Activated naive CD8-positive, alpha-beta T cell treated with anti-CD3 and anti-CD28 coated beads, Interleukin-2, amount 10 ng/mL, durations not matched to agents 7 days and 5 days (primary cell): ENCODE measurements at regions not wholly inside any gene's neighbourhood (a gene's known extent, or its start where the extent isn't known, plus 50 kb on each side); places are given as distances from the start of the nearest gene placed in this dataset.

Experiments used
- ATAC-seq: fragments of 150-1000 bp; cut with Tn5 transposase; one replicate; pipeline ENCODE4 v1.10.0; 2021; ENCODE audit warnings: low read depth, moderate library complexity
- POLR2A ChIA-PET: fragments of 350-600 bp; sonication (Branson Sonifier 250); formaldehyde crosslinking; loops from one replicate; lab custom pipeline; 2021; ENCODE audit warnings: antibody characterized with exemption; lab: Charles Lee
- DNase-seq: peaks from one replicate; pipeline ENCODE4 v3.0.0; 2021
- H3K27ac Mint-ChIP-seq: one replicate; pipeline ENCODE4 v1.8.0; 2022; ENCODE audit warnings: mild to moderate bottlenecking, mixed read lengths
- H3K27me3 Mint-ChIP-seq: one replicate; pipeline ENCODE4 v1.8.0; 2022; ENCODE audit warnings: mild to moderate bottlenecking, moderate library complexity, mixed read lengths
- H3K36me3 Mint-ChIP-seq: one replicate; pipeline ENCODE4 v1.8.0; 2021; ENCODE audit warnings: mild to moderate bottlenecking, mixed read lengths
- H3K4me1 Mint-ChIP-seq: one replicate; pipeline ENCODE4 v1.8.0; 2021; ENCODE audit warnings: mixed read lengths
- H3K4me3 Mint-ChIP-seq: one replicate; pipeline ENCODE4 v1.8.0; 2022; ENCODE audit warnings: mild to moderate bottlenecking, moderate library complexity, mixed read lengths
- H3K9me3 Mint-ChIP-seq: one replicate; pipeline ENCODE4 v1.8.0; 2021; ENCODE audit warnings: mixed read lengths

DNA sequence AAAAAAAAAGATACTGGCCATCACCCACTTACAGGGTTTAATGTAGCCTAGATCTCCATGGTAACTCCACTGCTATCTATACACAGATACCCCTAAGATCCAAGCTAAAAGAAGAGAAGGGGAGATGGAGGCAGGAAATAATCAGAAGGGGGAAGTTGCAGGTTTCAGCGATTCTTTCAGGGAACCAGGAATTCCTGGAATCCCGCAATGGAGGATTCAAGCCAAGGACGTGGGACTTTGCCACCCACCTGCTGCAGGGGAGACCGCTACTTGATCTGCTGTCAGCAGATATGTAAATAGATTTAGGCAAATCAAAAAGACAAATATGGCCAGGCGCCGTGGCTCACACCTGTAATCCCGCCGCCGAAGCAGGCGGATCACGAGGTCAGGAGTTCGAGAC lies 121.1 kb downstream of the AIPL1 start:
- Mint-ChIP-seq H3K4me3 (no peak overlapping the region), H3K9me3 (peaks cover 1% of the 10 kb centered on the region), H3K4me1 (no peaks in the 10 kb centered on the region), H3K27me3 (peaks cover 11% of the 10 kb centered on the region), H3K27ac (no peak overlapping the region), H3K36me3 (peaks cover 1% of the 10 kb centered on the region)
- no peak for ATAC-seq
- POLR2A ChIA-PET = no interaction called here
- DNase-seq = no peak

GRCh38 chr17:6306820-6307219 lies 128.1 kb downstream of the AIPL1 start:
- no peaks in the 10 kb centered on the region for H3K4me1 Mint-ChIP-seq
- no peak overlapping the region for H3K27ac Mint-ChIP-seq
- H3K9me3 Mint-ChIP-seq = no peaks in the 10 kb centered on the region
- no peak overlapping the region for H3K4me3 Mint-ChIP-seq
- H3K27me3 Mint-ChIP-seq = peaks cover 3% of the 10 kb centered on the region
- ATAC-seq = no peak
- POLR2A ChIA-PET = no interaction called here
- no peak for DNase-seq
- H3K36me3 Mint-ChIP-seq = peaks cover 1% of the 10 kb centered on the region

DNA sequence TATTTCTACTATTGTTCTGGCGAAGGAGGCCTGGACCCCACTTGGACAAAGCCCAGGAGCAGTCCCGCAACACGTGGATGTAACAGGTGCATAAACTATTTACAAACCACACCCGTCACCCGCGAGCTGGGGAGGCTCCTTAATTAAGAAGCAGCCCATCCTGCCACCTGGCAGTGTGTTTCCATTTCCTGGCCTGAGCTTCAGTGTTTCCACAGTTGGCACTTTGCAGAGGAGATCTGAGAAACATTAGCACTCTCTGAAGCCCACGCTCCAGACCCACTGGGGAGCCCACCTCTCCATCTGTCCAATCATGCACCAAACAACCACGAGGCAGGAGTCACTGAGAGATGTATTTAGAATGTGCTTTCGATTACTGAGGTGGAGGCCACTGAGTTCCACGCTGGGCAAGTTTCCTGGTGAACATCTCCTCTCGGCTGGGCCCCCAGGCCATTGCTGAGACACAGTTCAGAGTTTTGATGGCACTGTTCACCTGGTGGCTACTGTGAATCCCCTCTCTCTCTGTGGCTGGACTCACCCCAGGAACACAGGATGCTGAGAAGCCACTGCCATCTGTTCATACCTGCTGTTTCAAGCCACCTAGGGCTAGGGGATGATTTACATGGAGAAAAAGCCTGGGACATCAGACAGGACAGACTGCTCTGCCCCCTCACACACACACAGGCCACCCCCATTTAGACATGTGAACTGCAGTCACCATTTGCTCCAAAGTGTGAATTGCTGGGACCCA lies 129.1 kb downstream of the AIPL1 start:
- DNase-seq (no peak), ATAC-seq (no peak)
- Mint-ChIP-seq H3K4me1 (no peaks in the 10 kb centered on the region), H3K36me3 (peaks cover 1% of the 10 kb centered on the region), H3K27me3 (peaks cover 3% of the 10 kb centered on the region), H3K27ac (no peak overlapping the region), H3K4me3 (no peak overlapping the region), H3K9me3 (no peaks in the 10 kb centered on the region)
- POLR2A ChIA-PET = no interaction called here

- no peaks in the 10 kb centered on the region for H3K36me3 Mint-ChIP-seq
- POLR2A ChIA-PET = no interaction called here
- DNase-seq = no peak
- no peak overlapping the region for H3K27ac Mint-ChIP-seq
- no peaks in the 10 kb centered on the region for H3K4me1 Mint-ChIP-seq
- H3K4me3 Mint-ChIP-seq = no peak overlapping the region
- peaks cover under 1% of the 10 kb centered on the region for H3K27me3 Mint-ChIP-seq
- no peaks in the 10 kb centered on the region for H3K9me3 Mint-ChIP-seq
- no peak for ATAC-seq
These were observed 129.9 kb downstream of the AIPL1 start for GRCh38 chr17:6304894-6305612.

DNA sequence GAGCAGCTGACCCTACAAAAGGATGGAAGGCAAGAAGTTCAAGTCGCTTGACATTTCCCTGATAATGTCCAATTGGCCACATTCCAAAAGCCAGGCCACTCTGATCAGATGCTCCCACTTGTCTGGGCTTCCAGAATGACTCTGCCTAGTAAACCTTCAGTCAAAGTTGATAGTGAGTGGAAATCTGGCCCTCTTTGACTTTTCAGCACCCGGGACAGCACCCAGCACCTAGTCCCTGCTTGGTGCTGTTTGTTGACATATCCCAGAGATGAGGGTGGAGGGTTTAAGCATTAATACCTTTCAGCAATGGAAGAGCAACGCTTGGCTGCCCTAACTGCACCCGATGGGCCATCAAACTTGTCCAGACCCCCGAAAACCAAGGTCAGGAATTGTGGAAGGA lies 131.3 kb downstream of the AIPL1 start:
- peak; percentile 35 for DNase-seq
- no peaks in the 10 kb centered on the region for H3K4me1 Mint-ChIP-seq
- POLR2A ChIA-PET = no interaction called here
- H3K36me3 Mint-ChIP-seq = no peaks in the 10 kb centered on the region
- H3K9me3 Mint-ChIP-seq = no peaks in the 10 kb centered on the region
- ATAC-seq = no peak
- H3K27ac Mint-ChIP-seq = no peak overlapping the region
- H3K27me3 Mint-ChIP-seq = no peaks in the 10 kb centered on the region
- H3K4me3 Mint-ChIP-seq = no peak overlapping the region

DNA sequence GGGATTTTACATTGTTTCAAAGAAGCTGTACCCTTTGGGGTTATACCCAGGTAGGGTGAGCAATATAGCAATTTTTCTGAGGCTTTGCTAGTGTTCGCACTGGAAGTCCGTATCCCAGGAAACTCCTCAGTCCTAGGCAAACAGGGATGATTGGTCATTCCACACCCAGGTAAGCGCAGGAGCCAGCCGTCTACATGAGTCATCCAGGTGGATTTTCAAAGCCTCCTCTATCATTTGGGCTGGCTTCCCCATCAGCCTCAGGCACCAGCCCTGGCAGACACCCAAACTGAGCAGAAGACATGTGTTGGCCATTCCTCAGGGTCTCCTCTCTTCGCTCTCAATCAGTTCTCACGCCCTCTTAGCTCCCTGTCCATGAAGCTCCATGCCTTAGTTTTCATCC lies 135.6 kb downstream of the AIPL1 start:
- Mint-ChIP-seq H3K27ac (no peak overlapping the region), H3K9me3 (no peaks in the 10 kb centered on the region), H3K4me3 (no peak overlapping the region), H3K4me1 (no peaks in the 10 kb centered on the region), H3K36me3 (no peaks in the 10 kb centered on the region), H3K27me3 (no peaks in the 10 kb centered on the region)
- POLR2A ChIA-PET = no interaction called here
- DNase-seq = no peak
- ATAC-seq = no peak

- H3K4me3 Mint-ChIP-seq = no peak overlapping the region
- no peak for DNase-seq
- H3K36me3 Mint-ChIP-seq = no peaks in the 10 kb centered on the region
- no peak for ATAC-seq
- no peaks in the 10 kb centered on the region for H3K9me3 Mint-ChIP-seq
- H3K27me3 Mint-ChIP-seq = no peaks in the 10 kb centered on the region
- POLR2A ChIA-PET = interaction anchor here (0.5 kb wide), 1 partner anchor 516 kb away, joined by 4 read pairs; no protein-coding TSS in a partner anchor
- H3K4me1 Mint-ChIP-seq = no peaks in the 10 kb centered on the region
- no peak overlapping the region for H3K27ac Mint-ChIP-seq
These were observed 137.0 kb downstream of the AIPL1 start for GRCh38 chr17:6297960-6298359.

- no peaks in the 10 kb centered on the region for H3K4me1 Mint-ChIP-seq
- H3K27ac Mint-ChIP-seq = no peak overlapping the region
- POLR2A ChIA-PET = no interaction called here
- H3K9me3 Mint-ChIP-seq = no peaks in the 10 kb centered on the region
- H3K36me3 Mint-ChIP-seq = no peaks in the 10 kb centered on the region
- ATAC-seq = no peak
- no peaks in the 10 kb centered on the region for H3K27me3 Mint-ChIP-seq
- DNase-seq = no peak
- no peak overlapping the region for H3K4me3 Mint-ChIP-seq
These were observed 137.8 kb downstream of the AIPL1 start for GRCh38 chr17:6297119-6297518.

DNA sequence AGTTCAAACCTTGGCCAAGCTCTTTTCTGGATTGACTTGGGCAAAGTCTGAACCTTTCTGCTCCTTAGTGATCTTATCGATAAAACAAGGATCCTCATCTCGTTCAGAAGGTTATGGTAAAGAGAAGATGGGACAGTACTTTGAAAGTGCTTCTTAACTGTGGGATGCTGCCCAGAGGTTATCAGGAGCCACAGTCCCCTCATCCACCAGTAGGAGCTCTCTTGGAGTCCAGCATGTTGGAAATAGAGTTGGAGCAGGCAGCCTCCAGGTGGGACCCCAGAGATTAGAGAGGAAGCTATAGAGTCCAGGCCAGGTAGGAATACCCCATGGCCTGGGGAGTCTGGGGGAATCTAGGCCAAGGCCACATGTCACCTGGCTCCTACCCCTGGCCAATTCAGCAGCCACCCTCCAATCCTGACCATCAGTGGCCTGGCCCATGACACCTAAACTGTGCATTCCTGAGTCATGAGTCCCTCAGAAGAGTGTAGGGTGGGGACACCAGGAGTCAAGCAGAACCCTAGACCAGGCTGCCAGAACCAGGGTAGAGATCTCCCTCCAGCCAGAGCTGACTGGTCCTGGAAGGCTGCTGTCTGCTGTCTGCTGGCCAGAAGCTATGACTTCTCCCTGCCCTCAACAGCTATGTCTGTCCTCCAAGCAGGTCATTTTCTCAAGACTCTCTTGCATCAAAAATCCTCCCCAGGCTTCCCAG lies 144.3 kb downstream of the AIPL1 start:
- H3K27me3 Mint-ChIP-seq = peaks cover 5% of the 10 kb centered on the region
- POLR2A ChIA-PET = no interaction called here
- no peak for DNase-seq
- H3K4me3 Mint-ChIP-seq = no peak overlapping the region
- H3K27ac Mint-ChIP-seq = no peak overlapping the region
- no peaks in the 10 kb centered on the region for H3K9me3 Mint-ChIP-seq
- no peaks in the 10 kb centered on the region for H3K4me1 Mint-ChIP-seq
- no peaks in the 10 kb centered on the region for H3K36me3 Mint-ChIP-seq
- ATAC-seq = no peak

DNA sequence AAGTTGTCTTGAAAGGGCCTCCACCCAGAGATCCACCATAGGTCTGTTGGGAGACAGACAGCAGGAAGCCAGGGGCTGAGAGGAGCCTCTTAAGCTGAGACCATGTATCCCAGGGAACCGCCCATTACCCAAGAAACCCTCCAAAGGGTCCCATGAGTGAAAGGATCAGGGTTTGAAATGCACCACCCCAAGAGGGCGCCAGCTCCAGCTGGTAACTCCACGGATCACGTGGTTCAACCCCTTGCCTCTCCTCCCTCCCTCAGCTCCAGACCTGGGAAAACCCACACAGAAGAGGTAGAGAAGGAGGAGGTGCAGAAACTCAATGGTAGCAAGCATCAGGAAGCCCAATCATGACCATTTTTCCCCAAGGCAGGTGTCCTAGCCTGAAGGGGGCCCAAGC lies 148.7 kb downstream of the AIPL1 start:
- Mint-ChIP-seq H3K27me3 (peaks cover 5% of the 10 kb centered on the region), H3K4me3 (no peak overlapping the region), H3K27ac (no peak overlapping the region), H3K36me3 (no peaks in the 10 kb centered on the region), H3K9me3 (no peaks in the 10 kb centered on the region), H3K4me1 (no peaks in the 10 kb centered on the region)
- DNase-seq = no peak
- no peak for ATAC-seq
- POLR2A ChIA-PET = no interaction called here

DNA sequence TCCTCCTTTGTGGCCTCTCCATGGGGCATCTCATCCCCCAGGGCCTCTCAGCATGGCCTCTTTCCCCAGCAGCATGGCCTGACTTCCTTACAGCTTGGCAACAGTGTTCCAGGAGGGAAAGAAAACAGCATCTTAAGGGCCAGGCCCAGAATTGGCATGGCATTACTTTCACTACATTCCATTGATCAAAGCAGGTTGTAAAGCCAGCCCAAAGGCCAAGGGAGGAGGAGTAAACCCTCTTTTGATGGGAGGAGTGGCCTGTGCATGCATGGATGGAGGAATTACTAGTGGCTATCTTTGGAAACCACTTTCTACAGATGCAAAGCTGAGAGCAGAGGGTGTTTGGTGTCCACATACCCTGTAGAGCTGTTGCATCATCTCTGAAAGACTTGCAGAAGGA lies 149.4 kb downstream of the AIPL1 start:
- H3K27me3 Mint-ChIP-seq = peaks cover 5% of the 10 kb centered on the region
- no peaks in the 10 kb centered on the region for H3K36me3 Mint-ChIP-seq

GRCh38 chr17:6279659-6280058 lies 155.3 kb downstream of the AIPL1 start:
- Mint-ChIP-seq H3K36me3 (no peaks in the 10 kb centered on the region), H3K4me1 (no peaks in the 10 kb centered on the region), H3K27me3 (peaks cover 2% of the 10 kb centered on the region), H3K27ac (no peak overlapping the region), H3K9me3 (no peaks in the 10 kb centered on the region), H3K4me3 (no peak overlapping the region)
- ATAC-seq = no peak
- POLR2A ChIA-PET = no interaction called here
- DNase-seq = no peak

More for the DNA sequence above, 149.4 kb downstream of the AIPL1 start:
- POLR2A ChIA-PET = no interaction called here
- DNase-seq (no peak), ATAC-seq (no peak)
- Mint-ChIP-seq H3K9me3 (no peaks in the 10 kb centered on the region), H3K27ac (no peak overlapping the region), H3K4me3 (no peak overlapping the region), H3K4me1 (no peaks in the 10 kb centered on the region)

- Mint-ChIP-seq H3K9me3 (no peaks in the 10 kb centered on the region), H3K4me1 (no peaks in the 10 kb centered on the region), H3K4me3 (no peak overlapping the region), H3K36me3 (no peaks in the 10 kb centered on the region), H3K27ac (no peak overlapping the region), H3K27me3 (peaks cover 2% of the 10 kb centered on the region)
- ATAC-seq = no peak
- no peak for DNase-seq
- POLR2A ChIA-PET = no interaction called here
These were observed 156.5 kb downstream of the AIPL1 start for GRCh38 chr17:6278376-6278775.

- Mint-ChIP-seq H3K27ac (no peak overlapping the region), H3K36me3 (no peaks in the 10 kb centered on the region), H3K27me3 (peaks cover 2% of the 10 kb centered on the region), H3K9me3 (no peaks in the 10 kb centered on the region), H3K4me1 (no peaks in the 10 kb centered on the region), H3K4me3 (no peak overlapping the region)
- ATAC-seq = no peak
- POLR2A ChIA-PET = no interaction called here
- DNase-seq = no peak
These were observed 158.2 kb downstream of the AIPL1 start for GRCh38 chr17:6276711-6277110.
